Daoy (cell line): ENCODE measurements at regions not wholly inside any gene's neighbourhood (a gene's known extent, or its start where the extent isn't known, plus 50 kb on each side); places are given as distances from the start of the nearest gene placed in this dataset.

Experiments used
- DNase-seq: peaks from one replicate; pipeline ENCODE4 v3.0.0-alpha.2; 2015; ENCODE audit warnings: low read depth

DNA sequence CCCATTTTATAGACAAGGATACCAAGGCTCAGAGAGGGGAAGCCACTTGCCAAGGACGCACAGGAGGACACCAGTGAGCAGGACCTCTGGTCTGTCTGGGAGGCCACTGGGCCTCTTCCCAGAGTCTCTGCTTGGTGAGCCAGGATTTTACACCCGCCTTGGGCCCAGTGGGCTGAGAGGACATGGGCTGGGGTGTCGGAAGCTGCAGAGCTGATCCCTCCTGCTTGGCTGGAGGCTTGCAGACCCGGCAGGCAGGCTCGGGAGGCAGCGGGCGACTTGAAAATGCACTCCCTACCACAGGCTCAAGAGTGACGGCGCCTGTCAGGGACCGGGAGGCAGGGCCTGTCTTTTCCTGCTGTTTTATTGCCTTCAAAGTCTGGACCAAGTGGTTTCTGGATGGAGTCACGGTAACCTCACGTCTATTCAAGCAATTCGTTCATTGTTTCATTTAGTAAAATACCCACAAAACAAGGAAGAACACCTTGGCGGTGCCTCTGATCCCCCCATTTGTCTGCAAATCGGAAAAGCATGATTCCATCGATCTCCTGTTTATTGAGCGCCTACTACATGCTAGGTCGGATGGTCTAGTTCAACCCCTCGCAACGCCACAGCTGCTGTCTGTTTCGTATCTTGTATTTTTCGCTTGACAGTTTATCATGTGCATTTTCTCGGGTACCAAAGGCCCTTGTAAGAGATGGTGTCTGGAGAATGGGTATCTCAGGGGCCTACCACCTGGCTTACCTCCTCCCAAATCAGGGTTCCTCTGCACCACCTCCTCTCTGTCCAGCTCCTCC is 108.1 kb upstream of the IER5L start:
- no peak for DNase-seq

DNA sequence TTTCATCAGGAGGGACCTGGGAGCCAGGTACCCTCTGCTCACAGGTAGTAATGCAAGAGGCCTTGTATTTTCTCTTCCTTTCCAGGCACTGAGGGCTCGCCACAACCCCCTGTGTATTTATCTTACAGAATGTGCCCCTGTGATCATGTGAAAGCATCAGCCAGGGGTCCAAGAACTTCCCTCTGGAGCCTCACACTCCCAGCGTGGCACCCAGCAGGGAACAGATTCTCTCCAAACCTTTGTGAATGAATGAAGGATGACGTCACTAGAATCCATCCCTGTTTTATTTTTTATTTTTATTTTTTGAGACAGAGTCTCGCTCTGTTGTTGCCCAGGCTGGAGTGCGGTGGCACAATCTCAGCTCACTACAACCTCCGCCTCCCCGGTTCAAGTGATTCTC is 107.3 kb upstream of the IER5L start:
- no peak for DNase-seq

DNA sequence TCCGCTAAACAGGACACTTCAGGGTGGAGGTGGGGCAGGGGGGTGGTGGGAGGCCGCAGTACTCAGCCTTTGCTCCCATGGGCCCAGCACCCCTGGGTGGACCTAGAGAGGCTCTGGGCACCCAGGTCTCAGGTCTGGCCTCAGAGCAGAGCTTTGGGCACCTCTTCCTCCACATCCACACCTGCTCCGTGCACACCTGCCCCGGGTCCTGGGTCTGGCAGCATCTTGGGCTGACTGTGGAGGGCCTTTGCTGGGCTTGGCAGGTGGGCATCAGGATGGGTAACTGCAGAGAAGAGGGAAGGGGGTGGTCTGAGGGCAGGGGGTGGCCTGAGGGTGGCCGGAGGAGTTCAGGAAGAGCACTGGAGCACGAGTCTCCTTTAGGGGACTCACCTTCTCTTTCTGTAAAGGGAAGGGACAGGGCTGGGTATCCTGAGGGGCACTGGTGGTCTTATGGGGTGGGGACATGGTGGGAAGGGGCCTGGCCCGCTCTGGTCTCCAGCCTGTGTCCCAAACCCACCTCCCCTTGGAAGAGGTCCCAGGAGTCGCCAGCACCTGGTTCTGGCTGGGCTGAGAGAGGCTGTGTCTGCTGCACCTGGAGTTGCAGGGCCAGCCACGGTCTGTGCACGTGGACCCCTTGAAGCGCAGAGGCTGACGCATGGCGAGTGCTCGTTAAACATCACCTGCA is 106.7 kb upstream of the IER5L start:
- DNase-seq: no peak

DNA sequence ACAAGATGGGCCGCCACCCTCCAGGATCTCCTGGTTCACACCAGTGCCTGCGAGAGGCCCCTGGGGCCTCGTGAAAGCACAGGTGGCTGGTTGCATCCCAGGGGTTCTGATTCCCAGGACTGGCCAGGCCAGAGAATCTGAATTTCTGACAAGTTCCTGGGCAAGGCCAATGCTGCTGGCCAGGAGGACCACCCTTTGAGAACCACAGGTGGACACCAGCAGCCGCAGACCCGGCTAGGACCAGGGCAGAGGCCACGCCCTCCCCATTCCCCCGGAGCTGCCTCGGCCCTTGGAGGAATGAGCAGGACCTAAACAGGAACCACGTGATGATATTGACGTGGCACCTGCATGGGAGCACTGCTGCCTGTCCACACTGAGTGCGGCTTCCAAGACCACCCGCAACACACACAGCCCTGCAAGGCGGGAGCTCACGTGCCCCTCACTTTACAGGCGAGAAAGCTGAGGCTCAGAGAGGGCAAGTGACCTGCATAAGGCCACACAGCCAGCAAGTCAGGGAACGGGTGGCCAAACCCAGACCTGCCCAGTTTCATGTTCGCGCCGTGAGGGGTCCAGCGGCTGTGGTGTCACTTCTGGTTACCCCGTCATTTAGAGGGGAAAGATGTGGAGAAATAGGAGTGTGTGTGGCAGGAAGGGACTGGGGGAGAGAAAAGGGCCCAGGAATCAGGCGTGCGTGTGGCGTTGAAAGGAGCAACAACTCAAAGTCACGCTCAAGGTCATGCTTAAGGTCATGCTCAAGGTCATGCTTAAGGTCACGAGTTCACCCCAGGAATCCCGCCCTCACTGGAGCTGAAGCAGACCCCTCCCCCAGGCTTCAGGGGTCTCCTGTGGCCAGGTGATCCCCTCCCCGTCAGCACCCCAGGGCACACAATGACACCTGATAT is 105.9 kb upstream of the IER5L start:
- no peak for DNase-seq

DNA sequence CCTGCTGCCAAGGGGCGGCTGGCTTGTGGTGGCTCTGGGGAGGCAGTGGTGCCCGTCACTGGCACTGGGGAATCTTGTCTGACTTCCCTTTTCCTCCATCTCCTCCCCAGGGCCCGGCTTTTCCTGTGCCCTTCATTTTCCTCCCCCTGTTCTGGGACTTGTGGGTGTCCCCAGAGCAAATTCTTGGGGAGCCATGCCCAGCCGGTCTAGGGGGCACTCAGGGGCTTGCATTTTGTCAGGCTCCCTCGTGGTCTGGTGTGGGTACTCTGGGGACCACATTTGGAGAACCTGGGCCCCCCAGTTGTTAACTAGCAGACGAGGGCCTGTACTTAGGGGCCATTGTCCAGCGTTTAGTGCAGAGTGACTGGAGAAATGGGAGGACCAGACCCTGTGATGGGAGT is 105.2 kb upstream of the IER5L start:
- DNase-seq: no peak

DNA sequence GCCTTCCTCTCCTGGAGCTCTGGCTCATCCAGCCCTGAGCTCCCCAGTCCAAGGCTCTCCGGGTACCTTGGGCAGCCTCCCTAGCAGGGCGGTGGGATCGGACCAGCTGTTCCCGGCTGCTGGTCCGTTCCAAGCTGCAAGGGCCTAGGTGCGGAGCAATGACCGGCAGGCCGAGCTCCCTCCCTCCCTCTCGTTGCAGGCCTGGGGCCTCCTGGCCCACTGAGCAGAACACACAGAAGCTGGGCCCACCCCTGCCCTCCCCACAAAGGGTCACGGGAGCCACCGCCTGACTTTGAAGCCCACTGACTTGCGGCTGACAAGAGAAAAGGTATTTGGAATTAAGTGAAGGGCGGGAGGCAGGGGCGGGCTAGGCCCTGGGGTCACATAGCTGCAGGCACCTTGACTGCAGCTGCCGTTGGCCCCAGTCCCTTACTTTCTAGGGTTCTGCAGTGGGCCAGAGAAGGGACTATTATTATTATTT is 104.7 kb upstream of the IER5L start:
- no peak for DNase-seq

DNA sequence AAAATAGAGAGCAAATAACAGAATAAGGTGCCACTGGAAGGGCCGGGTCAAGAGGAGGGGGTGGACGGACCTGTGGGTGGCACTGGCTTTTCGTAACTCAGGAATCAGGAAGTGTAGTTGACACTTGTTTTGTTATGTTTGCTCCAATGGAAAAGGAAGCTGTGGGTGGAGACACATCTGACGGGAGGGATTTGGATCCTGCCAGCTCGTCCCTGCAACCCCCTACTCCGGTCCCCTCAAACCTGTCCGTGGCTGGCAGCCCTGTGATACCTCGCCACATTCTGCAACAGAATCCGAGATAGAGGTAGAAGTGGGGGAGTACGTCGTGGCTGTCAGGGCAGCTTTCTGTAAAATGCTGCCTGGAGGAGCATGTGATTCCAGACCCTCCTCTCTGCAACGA is 104.2 kb upstream of the IER5L start:
- DNase-seq: no peak

DNA sequence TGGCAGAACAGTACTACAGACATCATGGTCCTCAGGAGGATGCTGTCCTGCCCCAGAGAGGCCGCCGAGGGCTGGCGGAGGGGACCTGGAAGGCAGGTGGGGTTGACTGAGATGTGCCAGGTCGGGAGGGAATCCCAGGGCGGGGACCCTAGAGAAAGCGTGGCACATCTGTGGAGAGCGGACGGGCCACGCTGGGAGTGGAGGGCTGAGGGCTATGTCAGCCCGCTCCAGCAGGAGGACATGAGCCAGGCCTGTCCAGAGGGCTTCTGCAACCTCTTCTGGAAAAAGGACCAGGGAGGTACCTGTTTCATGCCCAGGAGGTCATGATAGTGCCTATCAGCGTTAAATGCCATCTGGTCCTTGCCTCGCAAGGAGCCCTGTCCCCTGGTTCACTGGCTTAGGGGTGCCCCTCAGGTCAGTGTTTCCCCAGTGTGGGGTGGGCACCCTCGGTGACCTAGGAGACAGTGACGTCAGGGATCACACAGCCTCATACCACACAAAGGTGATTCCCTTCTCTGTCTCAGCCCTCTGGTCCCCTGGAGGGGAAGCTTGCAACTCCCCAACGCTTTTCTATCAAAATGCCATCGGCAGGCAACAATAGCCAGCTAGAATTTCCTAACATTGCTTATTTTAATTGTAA is 103.6 kb upstream of the IER5L start:
- DNase-seq: no peak

DNA sequence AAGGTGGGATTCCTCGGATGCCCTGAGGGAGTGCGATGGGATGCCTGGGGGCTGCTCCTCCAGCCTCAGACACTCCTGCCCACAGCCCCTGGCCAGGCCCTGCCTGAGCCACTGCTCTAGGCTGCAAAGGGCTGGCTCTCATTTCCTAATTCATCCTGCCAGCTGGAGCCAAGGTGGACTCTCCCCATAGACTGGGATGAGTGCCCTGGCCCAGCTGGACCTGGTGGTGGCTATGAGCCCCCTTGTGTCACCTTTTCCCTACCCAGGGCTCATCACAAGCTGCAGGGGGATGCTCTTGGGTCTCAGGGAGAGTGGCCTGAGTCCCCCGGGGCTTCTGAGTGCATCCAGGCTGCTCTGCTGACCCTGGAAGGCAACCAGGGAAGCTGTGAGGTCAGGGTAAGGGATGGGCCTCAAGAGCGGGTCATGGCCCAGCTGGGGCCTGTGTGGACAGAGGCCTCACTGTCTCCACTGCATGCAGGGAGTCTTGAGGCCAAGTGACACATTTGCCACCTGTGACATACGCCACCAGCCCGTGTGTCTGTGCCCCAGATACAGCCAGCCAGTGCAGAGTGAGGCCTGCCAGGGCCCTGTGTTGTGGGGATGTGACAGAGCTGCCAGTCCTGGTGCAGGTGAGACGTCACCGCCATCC is 102.7 kb upstream of the IER5L start:
- no peak for DNase-seq

DNA sequence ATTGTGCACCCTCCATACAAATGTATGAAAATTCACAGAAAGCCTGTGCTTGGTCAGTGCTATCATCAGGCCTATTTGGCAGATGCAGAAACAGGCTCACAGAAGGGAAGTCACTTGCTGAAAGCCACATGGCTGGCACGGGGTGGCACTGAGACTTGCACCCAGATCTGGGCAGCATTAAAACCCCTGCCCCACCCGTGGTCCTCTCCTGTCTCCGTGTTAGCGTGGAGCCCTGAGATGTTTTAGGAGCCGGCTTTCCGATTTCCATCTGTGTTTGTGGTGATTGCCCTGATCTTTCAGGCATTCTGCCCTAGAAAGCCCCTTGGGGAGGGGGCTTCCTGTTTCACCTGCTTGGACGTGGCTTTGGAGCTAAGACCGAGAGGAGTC is 102.2 kb upstream of the IER5L start:
- no peak for DNase-seq

DNA sequence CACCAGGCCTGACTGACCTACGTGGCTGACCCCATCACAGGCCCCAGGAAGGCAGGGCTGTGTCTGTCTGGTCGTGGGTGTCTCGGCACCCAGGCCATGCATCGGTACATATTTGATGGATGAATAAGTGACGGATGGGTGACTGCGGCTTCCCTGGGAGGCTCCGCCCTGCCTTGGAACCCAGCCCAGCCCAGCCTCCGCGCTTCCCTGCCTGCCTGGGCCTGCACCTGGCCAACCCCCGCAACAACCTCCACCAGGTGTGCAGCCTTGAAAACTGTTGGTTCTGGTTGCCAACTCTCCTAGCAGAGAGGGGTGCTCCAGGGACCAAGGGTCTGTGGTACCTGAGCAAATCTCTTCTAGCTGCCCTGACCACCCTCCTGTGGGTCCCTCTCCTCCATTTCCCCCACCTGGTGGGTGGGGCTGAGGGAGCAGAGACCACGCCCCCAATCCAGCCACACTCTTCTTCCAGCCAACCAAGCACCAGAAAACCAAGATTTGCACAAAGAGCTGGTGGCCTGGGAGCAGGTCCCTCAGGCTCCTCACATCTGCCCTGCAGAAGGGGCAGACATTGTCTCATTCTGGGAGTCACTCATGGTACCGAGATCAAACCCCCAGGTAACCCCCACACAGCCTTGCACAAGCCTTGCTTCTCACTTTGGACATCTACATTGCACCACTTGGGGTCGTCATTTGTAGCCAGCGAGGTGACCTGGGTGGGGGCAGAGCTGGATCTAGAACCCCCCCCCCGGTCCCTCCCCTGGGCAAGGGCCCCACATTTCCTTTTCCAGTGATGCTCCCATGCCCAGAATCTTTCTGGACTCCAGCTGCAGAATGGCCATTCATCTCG is 100.6 kb upstream of the IER5L start:
- no peak for DNase-seq

DNA sequence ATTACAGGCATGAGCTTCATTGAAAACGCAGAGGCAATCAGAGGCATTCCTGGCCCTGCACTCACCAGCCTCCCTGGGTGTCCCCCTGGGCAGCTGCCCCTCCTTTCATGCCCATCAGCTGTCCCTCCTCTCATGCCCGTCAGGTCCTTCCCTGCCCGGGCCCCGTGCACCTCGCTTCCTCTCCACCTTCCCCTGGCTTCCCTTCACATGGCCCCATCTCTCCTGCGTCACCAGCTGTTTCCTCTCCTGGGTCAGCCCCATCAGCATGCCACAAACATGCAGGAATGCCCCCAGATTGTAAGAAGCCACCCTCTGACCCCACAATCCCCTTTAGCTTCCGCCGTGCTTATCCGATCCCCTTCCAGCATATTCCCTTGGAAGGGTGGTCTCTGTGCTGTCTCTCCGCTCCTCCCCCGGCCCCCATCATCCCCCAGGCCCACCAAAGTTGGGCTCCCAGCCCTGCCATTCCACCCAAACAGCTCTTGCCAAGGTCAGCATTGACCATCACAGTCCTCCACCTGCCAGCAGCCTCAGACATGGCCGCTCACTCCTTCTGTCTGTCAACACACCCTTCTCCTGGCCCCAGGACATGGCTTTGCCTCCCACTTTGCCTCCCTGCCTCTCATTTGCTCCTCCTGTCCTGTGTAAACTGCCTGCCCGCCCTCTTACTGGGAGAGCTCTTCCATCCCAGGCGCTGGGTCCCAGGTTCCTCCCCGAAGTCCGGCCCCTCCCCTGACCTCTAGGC is 98.6 kb upstream of the IER5L start:
- no peak for DNase-seq

DNA sequence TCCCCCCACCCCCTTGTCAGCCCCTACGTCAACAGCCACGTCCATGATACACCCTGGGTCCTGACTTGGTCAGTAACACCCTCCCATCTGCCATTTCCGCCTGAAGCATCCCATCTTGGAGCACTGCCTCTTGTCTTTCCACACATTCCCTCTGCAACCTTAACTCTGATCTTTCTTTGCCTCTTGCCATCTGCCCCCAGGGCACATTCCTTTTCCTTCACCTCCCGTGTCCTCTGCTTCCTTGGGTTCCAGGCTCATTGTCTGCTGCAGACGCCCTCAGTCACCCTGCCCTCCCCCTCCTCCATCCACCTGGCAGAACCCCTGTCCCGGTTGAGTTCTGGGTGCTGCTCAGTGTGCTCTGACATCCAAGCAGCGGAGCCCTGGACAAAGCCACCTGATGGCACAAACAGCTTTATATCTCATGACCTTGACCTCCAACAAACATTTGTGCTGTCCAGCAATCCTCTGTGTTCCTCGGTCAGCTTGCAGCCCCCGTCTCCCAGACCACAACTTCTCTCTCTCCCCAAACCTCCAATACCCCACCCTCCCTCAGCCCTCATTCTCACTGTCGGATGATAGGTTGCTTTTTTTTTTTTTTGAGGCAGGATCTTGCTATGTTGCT is 97.7 kb upstream of the IER5L start:
- no peak for DNase-seq

DNA sequence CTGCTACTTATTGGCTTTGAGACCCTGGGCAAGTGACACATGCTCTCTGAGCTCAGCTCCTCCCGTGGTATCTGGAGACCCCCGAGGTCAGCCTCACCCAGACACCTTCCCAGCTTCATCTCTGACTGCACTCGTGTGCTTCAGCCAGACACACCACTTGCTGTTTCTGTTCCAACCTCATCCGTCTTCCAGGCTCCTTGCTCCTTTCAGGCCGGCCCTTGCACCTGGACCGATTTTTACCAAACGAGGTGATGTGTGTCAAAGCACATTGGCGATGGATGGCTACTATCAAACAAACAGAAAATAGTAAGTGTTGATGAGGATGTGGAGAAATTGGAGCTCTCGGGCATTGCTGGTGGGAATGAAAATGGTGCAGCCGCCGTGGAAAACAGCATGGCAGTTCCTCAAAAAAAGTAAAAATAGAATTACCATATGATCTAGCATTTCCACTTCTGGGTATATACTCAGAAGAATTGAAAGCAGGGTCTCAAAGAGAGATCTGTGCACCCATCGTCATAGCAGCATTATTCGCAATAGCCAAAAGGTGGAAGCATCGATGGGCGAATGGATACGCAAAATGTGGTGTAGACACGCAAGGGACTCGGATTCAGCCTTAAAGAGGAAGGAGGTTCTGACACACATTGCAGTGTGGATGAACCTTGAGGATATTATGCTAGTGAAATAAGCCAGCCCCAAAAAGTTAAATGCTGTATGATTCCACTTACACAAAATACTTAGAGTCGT is 96.1 kb upstream of the IER5L start:
- no peak for DNase-seq

DNA sequence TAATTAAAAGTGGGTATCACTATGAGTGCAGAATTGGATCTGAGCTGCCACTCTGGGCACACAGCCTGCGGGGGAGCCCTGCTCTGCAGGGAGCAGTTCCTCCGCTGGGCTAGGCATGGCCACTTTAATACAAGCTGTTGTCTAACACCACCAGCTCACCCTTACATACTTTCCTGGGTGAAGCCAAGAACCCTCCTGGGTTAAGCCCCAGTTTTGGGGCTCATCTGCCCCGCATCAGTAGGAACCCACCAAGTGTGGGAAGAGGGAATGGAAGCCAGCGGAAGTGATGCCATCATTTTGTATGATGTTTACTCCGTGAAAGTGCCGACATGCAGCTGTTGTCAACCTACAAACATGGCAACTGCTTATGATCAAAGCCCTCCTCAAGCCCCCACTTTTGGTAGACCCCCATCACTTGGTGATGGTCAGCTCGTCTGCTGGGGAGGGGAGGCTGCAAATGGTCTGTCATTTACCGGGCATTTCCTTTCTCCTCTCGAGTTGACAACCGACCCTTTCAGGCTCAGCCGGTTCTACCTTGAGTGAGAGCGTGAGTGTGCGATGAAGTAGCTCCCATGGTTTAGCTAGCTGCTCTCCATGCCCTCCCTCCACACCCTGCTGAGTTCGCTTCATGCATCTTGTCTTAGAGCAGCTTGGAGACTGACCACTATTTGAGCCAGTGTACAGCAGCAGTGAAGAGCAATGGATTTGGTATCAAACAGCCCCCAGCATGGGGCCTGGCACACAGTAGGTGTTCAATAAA is 95.3 kb upstream of the IER5L start:
- DNase-seq: no peak

DNA sequence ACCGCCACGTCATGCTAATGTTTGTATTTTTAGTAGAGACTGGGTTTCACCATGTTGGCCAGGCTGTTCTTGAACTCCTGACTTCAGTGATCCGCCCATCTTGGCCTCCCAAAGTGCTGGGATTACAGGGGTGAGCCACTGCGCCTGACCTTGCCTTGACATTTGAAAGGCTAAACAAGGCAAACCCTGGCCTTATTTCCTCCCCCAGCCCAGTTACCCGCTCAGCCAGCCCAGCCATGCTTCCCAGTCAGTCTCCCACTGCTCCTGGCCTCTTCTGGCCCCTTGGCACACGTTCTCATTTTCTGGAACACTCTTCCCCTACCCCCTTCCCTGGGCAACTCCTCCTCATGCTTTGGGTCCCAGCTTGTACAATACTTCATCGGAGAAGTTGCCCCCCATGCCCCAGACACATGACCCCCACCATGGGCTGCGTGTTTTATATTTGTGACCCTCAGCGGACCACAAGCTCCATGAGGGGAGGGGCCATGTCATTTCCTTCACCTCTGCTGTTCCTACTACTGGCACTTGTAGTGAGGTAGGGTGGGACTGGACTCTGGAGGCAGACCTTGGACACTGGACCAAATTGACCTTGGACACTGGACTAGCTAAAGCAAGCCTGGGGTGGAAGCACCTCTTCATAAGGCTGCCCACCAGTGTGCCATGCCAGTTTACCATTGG is 94.4 kb upstream of the IER5L start:
- DNase-seq: no peak

DNA sequence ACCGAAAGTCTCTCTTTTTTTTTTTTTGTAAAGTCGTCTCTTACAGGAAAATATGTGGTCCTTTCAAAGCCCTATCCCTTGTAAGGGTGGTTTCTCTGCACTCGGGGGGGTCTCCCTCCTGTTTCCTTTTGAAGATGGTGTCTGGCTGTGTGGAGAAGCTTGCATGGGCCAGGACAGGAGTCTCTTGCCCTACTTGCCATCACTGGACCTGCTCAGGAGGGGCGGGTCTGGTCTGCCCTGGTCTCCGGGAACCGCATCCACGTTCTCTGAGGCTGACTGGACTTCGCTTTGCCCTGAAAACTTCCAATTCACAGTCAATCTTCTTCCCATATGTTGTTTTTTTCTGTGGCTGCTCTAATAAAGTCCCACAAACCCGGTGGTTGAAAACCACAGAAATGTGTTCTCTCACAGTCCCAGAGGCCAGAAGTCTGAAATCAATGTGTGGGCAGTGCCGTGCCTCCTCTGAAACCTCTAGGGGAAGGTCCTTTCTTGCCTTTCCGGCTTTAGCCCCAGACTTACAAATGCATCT is 92.9 kb upstream of the IER5L start:
- DNase-seq: no peak
